OCI-LY3 (cell line): ENCODE measurements at regions not wholly inside any gene's neighbourhood (a gene's known extent, or its start where the extent isn't known, plus 50 kb on each side); places are given as distances from the start of the nearest gene placed in this dataset.

Source experiments
- H2AFZ ChIP-seq: fragments of 200-600, 300-600 bp; shearing (Covaris generic); 2 replicates; pipeline ENCODE4 v1.6.0; 2014; ENCODE audit warnings: antibody characterized with exemption, low read depth, low read length
- H3K27ac ChIP-seq: fragments of 200-600, 300-600 bp; sonication (generic); 2 replicates; pipeline ENCODE4 v1.5.1; 2014; ENCODE audit warnings: mild to moderate bottlenecking, low read length, moderate library complexity, mixed read lengths
- H3K27me3 ChIP-seq: fragments of 200-600, 300-600 bp; sonication (generic); 2 replicates; pipeline ENCODE4 v1.6.1; 2014; ENCODE audit warnings: low read depth, low read length, mixed read lengths
- H3K36me3 ChIP-seq: fragments of 200-600, 300-600 bp; sonication (generic); replicated peaks from 2 replicates; pipeline ENCODE3; 2014; ENCODE audit warnings: low read depth, low read length, mixed read lengths
- H3K4me1 ChIP-seq: fragments of 300-600, 200-600 bp; sonication (generic); 2 replicates; pipeline ENCODE4 v1.6.1; 2014; ENCODE audit warnings: low read length, mixed read lengths
- H3K4me2 ChIP-seq: fragments of 200-600, 300-600 bp; sonication (generic); 2 replicates; pipeline ENCODE4 v1.6.1; 2014; ENCODE audit warnings: low read length, mixed read lengths
- H3K4me3 ChIP-seq: fragments of 300-600, 200-600 bp; sonication (generic); 2 replicates; pipeline ENCODE4 v1.5.1; 2014; ENCODE audit warnings: antibody characterized with exemption, mild to moderate bottlenecking, low read length, moderate library complexity
- H3K79me2 ChIP-seq: fragments of 300-600, 200-600 bp; shearing (Covaris generic); 2 replicates; pipeline ENCODE4 v1.6.1; 2014; ENCODE audit warnings: mild to moderate bottlenecking, low read length, mixed read lengths
- H3K9ac ChIP-seq: fragments of 300-600, 200-600 bp; shearing (Covaris generic); 2 replicates; pipeline ENCODE4 v1.6.0; 2014; ENCODE audit warnings: mild to moderate bottlenecking, low read length, moderate library complexity
- H3K9me3 ChIP-seq: fragments of 200-600, 300-600 bp; shearing (Covaris generic); 2 replicates; pipeline ENCODE4 v1.6.1; 2014; ENCODE audit warnings: low read length, mixed read lengths; ENCODE audit not compliant: insufficient read depth
- H4K20me1 ChIP-seq: fragments of 200-600, 300-600 bp; sonication (generic); 2 replicates; pipeline ENCODE4 v1.6.1; 2016; ENCODE audit warnings: low read length, mixed read lengths; ENCODE audit not compliant: insufficient read depth
- CTCF ChIP-seq: fragments of 200-600, 300-600 bp; sonication (generic); IDR thresholded peaks from 2 replicates; pipeline ENCODE4 v1.5.1; 2014; ENCODE audit warnings: antibody characterized with exemption, low read length, low read depth
- EZH2phosphoT487 ChIP-seq: fragments of 200-600 bp; shearing (Covaris generic); IDR thresholded peaks from 2 replicates; pipeline ENCODE4 v1.6.1; 2018; ENCODE audit warnings: antibody characterized with exemption, mixed run types, low read depth

GRCh38 chr12:105502426-105502930 is 172.0 kb downstream of the C12orf75 start:
- H3K9me3 ChIP-seq: no peaks in the 10 kb centered on the region
- no peak overlapping the region for H3K4me2 ChIP-seq
- H3K4me1 ChIP-seq: no peaks in the 10 kb centered on the region
- no peak overlapping the region for H2AFZ ChIP-seq
- H3K9ac ChIP-seq: no peak overlapping the region
- H4K20me1 ChIP-seq: no peaks in the 10 kb centered on the region
- no peak overlapping the region for H3K27ac ChIP-seq
- no peaks in the 10 kb centered on the region; the same call in 1 of the 2 replicates for H3K27me3 ChIP-seq
- no peak overlapping the region for H3K4me3 ChIP-seq
- no peak for TF ChIP-seq CTCF
- TF ChIP-seq EZH2phosphoT487: no peak
- no peaks in the 10 kb centered on the region for H3K36me3 ChIP-seq
- no peaks in the 10 kb centered on the region for H3K79me2 ChIP-seq

- Histone ChIP-seq H3K36me3 (no peaks in the 10 kb centered on the region), H3K9ac (no peak overlapping the region), H3K27me3 (peaks cover 3% of the 10 kb centered on the region; the same call in 1 of the 2 replicates), H2AFZ (no peak overlapping the region), H3K4me3 (no peak overlapping the region), H3K79me2 (no peaks in the 10 kb centered on the region), H4K20me1 (no peaks in the 10 kb centered on the region), H3K4me1 (no peaks in the 10 kb centered on the region), H3K9me3 (no peaks in the 10 kb centered on the region), H3K27ac (no peak overlapping the region), H3K4me2 (no peak overlapping the region)
- TF ChIP-seq CTCF: no peak
- TF ChIP-seq EZH2phosphoT487: no peak
These were observed 173.1 kb downstream of the C12orf75 start for GRCh38 chr12:105503619-105504018.

- no peaks in the 10 kb centered on the region for H3K36me3 ChIP-seq
- no peak overlapping the region for H3K27ac ChIP-seq
- peaks cover 3% of the 10 kb centered on the region; the same call in 1 of the 2 replicates for H3K27me3 ChIP-seq
- no peak for TF ChIP-seq CTCF
- no peak for TF ChIP-seq EZH2phosphoT487
- no peaks in the 10 kb centered on the region for H3K79me2 ChIP-seq
- no peak overlapping the region for H2AFZ ChIP-seq
- no peak overlapping the region for H3K4me2 ChIP-seq
- no peak overlapping the region for H3K9ac ChIP-seq
- H4K20me1 ChIP-seq: no peaks in the 10 kb centered on the region
- no peak overlapping the region for H3K4me3 ChIP-seq
- H3K4me1 ChIP-seq: no peaks in the 10 kb centered on the region
- H3K9me3 ChIP-seq: no peaks in the 10 kb centered on the region
These were observed 173.8 kb downstream of the C12orf75 start for GRCh38 chr12:105504286-105504685.

GRCh38 chr12:105506678-105507310 is 176.3 kb downstream of the C12orf75 start:
- no peak overlapping the region for H2AFZ ChIP-seq
- no peaks in the 10 kb centered on the region for H3K79me2 ChIP-seq
- H3K9ac ChIP-seq: no peak overlapping the region
- H3K4me3 ChIP-seq: no peak overlapping the region
- no peaks in the 10 kb centered on the region for H3K9me3 ChIP-seq
- no peak overlapping the region for H3K27ac ChIP-seq
- peaks cover 3% of the 10 kb centered on the region; the same call in 1 of the 2 replicates for H3K27me3 ChIP-seq
- H3K36me3 ChIP-seq: no peaks in the 10 kb centered on the region
- no peak for TF ChIP-seq EZH2phosphoT487
- TF ChIP-seq CTCF: no peak
- no peaks in the 10 kb centered on the region for H4K20me1 ChIP-seq
- H3K4me2 ChIP-seq: no peak overlapping the region
- H3K4me1 ChIP-seq: no peaks in the 10 kb centered on the region
